SU-DHL-6 (cell line): ENCODE measurements at regions not wholly inside any gene's neighbourhood (a gene's known extent, or its start where the extent isn't known, plus 50 kb on each side); places are given as distances from the start of the nearest gene placed in this dataset.

Source experiments
- H2AFZ ChIP-seq: fragments of 200-600 bp; sonication (generic); 2 replicates; pipeline ENCODE4 v1.6.1; 2014; ENCODE audit warnings: low read depth, mild to moderate bottlenecking, moderate library complexity, mixed read lengths, antibody characterized with exemption, low read length; ENCODE audit not compliant: severe bottlenecking
- H3F3A ChIP-seq: fragments of 200-600 bp; shearing (Covaris generic); 2 replicates; pipeline ENCODE4 v1.6.0; 2016; ENCODE audit warnings: antibody characterized with exemption, mild to moderate bottlenecking; ENCODE audit not compliant: insufficient read depth
- H3K27ac ChIP-seq: fragments of 200-600 bp; sonication (generic); 2 replicates; pipeline ENCODE4 v1.5.1; 2016; ENCODE audit warnings: low read depth, mild to moderate bottlenecking, low read length, moderate library complexity, mixed read lengths
- H3K27me3 ChIP-seq: fragments of 200-600 bp; sonication (generic), shearing (Covaris generic); 2 replicates; pipeline ENCODE4 v1.6.0; 2014; ENCODE audit warnings: mild to moderate bottlenecking, low read length
- H3K36me3 ChIP-seq: fragments of 200-600 bp; sonication (generic); 2 replicates; pipeline ENCODE4 v1.6.1; 2014; ENCODE audit warnings: mild to moderate bottlenecking, low read length, mixed read lengths
- H3K4me2 ChIP-seq: fragments of 300-600, 200-600 bp; shearing (Covaris generic), sonication (generic); 2 replicates; pipeline ENCODE4 v1.6.0; 2014; ENCODE audit warnings: low read length, low read depth, mild to moderate bottlenecking; ENCODE audit not compliant: poor library complexity, severe bottlenecking
- H3K4me3 ChIP-seq: fragments of 200-600 bp; sonication (generic); 2 replicates; pipeline ENCODE4 v1.5.1; 2014; ENCODE audit warnings: antibody characterized with exemption, low read length, mild to moderate bottlenecking, mixed read lengths; ENCODE audit not compliant: insufficient read depth, poor library complexity, severe bottlenecking
- H3K79me2 ChIP-seq: fragments of 200-600 bp; sonication (generic); 2 replicates; pipeline ENCODE4 v1.6.1; 2014; ENCODE audit warnings: mild to moderate bottlenecking, low read length, moderate library complexity; ENCODE audit not compliant: insufficient read depth
- H3K9ac ChIP-seq: fragments of 200-600 bp; sonication (generic); 2 replicates; pipeline ENCODE4 v1.7.0; 2014; ENCODE audit warnings: mild to moderate bottlenecking, low read length
- H3K9me2 ChIP-seq: fragments of 200-600 bp; sonication (generic); replicated peaks from 2 replicates; pipeline ENCODE4 v1.6.1; 2014; ENCODE audit warnings: low read length; ENCODE audit not compliant: insufficient read depth
- H3K9me3 ChIP-seq: fragments of 200-600 bp; sonication (generic); 2 replicates; pipeline ENCODE4 v1.6.1; 2014; ENCODE audit warnings: low read length, mixed read lengths; ENCODE audit not compliant: insufficient read depth
- H4K20me1 ChIP-seq: fragments of 200-600 bp; sonication (generic); 2 replicates; pipeline ENCODE4 v1.6.1; 2014; ENCODE audit warnings: low read depth, mild to moderate bottlenecking, antibody characterized with exemption, low read length, moderate library complexity, mixed read lengths
- CTCF ChIP-seq: fragments of 200-600 bp; sonication (generic); IDR thresholded peaks from one replicate; pipeline ENCODE4 v1.5.1; 2017; ENCODE audit warnings: antibody characterized with exemption, mild to moderate bottlenecking, low read length, moderate library complexity; ENCODE audit not compliant: insufficient read depth, poor library complexity, severe bottlenecking
- EZH2phosphoT487 ChIP-seq: fragments of 200-600 bp; sonication (generic), shearing (Covaris generic); conservative IDR thresholded peaks from 2 replicates; pipeline ENCODE4 v1.6.1; 2018; ENCODE audit warnings: mild to moderate bottlenecking, antibody characterized with exemption, low read length, moderate library complexity, mixed read lengths

GRCh38 chr16:85329059-85329812 lies 217.0 kb upstream of the CIBAR2 start:
- Histone ChIP-seq H3K79me2 (no peaks in the 10 kb centered on the region), H3K27me3 (no peaks in the 10 kb centered on the region), H3K4me3 (no peak overlapping the region), H3K4me2 (no peak overlapping the region), H3F3A (no peaks in the 10 kb centered on the region), H3K36me3 (no peaks in the 10 kb centered on the region), H4K20me1 (no peaks in the 10 kb centered on the region), H3K9me2 (no peaks in the 10 kb centered on the region), H3K9me3 (no peaks in the 10 kb centered on the region), H3K27ac (no peak overlapping the region), H3K9ac (no peak overlapping the region), H2AFZ (no peak overlapping the region)
- TF ChIP-seq CTCF = no peak
- no peak for TF ChIP-seq EZH2phosphoT487

GRCh38 chr16:85330006-85330693 lies 217.9 kb upstream of the CIBAR2 start:
- no peak for TF ChIP-seq CTCF
- no peak for TF ChIP-seq EZH2phosphoT487
- H4K20me1 ChIP-seq = no peaks in the 10 kb centered on the region
- no peaks in the 10 kb centered on the region for H3K36me3 ChIP-seq
- H3K27me3 ChIP-seq = no peaks in the 10 kb centered on the region
- H3K9ac ChIP-seq = no peak overlapping the region
- H3K9me3 ChIP-seq = no peaks in the 10 kb centered on the region
- no peak overlapping the region for H2AFZ ChIP-seq
- no peaks in the 10 kb centered on the region for H3F3A ChIP-seq
- H3K79me2 ChIP-seq = no peaks in the 10 kb centered on the region
- no peak overlapping the region for H3K4me2 ChIP-seq
- no peak overlapping the region for H3K27ac ChIP-seq
- H3K4me3 ChIP-seq = no peak overlapping the region
- no peaks in the 10 kb centered on the region for H3K9me2 ChIP-seq

- no peak overlapping the region for H3K4me3 ChIP-seq
- no peaks in the 10 kb centered on the region for H3K36me3 ChIP-seq
- no peaks in the 10 kb centered on the region for H4K20me1 ChIP-seq
- TF ChIP-seq CTCF (peak; percentile 35), EZH2phosphoT487 (no peak)
- H3K79me2 ChIP-seq = no peaks in the 10 kb centered on the region
- H3K4me2 ChIP-seq = no peak overlapping the region
- H3F3A ChIP-seq = no peaks in the 10 kb centered on the region
- H3K9me2 ChIP-seq = no peaks in the 10 kb centered on the region
- H3K9ac ChIP-seq = no peak overlapping the region
- H3K27ac ChIP-seq = no peak overlapping the region
- H3K27me3 ChIP-seq = no peaks in the 10 kb centered on the region
- no peak overlapping the region for H2AFZ ChIP-seq
- H3K9me3 ChIP-seq = no peaks in the 10 kb centered on the region
Measured at GRCh38 chr16:85330694-85331188, 218.5 kb upstream of the CIBAR2 start.
